NCI-H345 treated with DMSO at 0.1 percent for 48 hours (cell line): ENCODE measurements at regions not wholly inside any gene's neighbourhood (a gene's known extent, or its start where the extent isn't known, plus 50 kb on each side); places are given as distances from the start of the nearest gene placed in this dataset.

ENCODE experiments used
- DNase-seq: peaks from one replicate; lab custom pipeline; 2025; ENCODE audit not compliant: unreplicated experiment; lab: John Stamatoyannopoulos, UW

- DNase-seq, result no peak
These were observed 72.7 kb upstream of the NETO1 start for GRCh38 chr18:72940509-72940908.

GRCh38 chr18:72935744-72936143 lies 68.0 kb upstream of the NETO1 start:
- DNase-seq, result no peak

GRCh38 chr18:72922895-72923294 lies 55.1 kb upstream of the NETO1 start:
- DNase-seq, result no peak
